ENCODE measurements at regions not wholly inside any gene's neighbourhood (a gene's known extent, or its start where the extent isn't known, plus 50 kb on each side); places are given as distances from the start of the nearest gene placed in this dataset.
"Not testable (repeated sequence)": the region's sequence is repeated elsewhere in the genome, so short reads cannot be mapped to it uniquely, and the experiment has no call there.

DNA sequence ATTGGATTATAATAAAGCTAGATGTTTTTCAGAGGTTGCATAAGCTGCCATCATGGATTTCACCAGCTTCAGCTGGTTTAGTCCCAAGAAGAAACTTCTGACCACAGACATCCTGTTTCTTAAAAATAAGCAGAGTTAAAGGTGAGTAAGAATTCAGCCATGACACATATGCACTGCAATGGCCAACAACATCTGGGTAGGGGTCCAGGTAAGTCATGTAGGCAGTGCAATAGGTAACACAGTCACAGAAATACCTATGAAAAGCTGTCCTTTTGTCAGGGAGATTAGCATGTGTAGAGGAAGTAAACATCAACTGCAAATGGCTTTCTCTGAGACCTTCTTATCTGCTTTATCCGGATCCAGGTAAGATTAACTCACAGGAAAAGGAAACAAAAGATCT lies 85.6 kb downstream of the PPIAL4G start:
- TF ChIP-seq, protein P1, sequence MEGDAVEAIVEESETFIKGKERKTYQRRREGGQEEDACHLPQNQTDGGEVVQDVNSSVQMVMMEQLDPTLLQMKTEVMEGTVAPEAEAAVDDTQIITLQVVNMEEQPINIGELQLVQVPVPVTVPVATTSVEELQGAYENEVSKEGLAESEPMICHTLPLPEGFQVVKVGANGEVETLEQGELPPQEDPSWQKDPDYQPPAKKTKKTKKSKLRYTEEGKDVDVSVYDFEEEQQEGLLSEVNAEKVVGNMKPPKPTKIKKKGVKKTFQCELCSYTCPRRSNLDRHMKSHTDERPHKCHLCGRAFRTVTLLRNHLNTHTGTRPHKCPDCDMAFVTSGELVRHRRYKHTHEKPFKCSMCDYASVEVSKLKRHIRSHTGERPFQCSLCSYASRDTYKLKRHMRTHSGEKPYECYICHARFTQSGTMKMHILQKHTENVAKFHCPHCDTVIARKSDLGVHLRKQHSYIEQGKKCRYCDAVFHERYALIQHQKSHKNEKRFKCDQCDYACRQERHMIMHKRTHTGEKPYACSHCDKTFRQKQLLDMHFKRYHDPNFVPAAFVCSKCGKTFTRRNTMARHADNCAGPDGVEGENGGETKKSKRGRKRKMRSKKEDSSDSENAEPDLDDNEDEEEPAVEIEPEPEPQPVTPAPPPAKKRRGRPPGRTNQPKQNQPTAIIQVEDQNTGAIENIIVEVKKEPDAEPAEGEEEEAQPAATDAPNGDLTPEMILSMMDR (IDR thresholded peaks at IDR 0.05): not testable (repeated sequence)
- not testable (repeated sequence) for TF ChIP-seq POLR2A, EP300 (IDR thresholded peaks at IDR 0.05)
